H1 (cell line): ENCODE measurements at regions not wholly inside any gene's neighbourhood (a gene's known extent, or its start where the extent isn't known, plus 50 kb on each side); places are given as distances from the start of the nearest gene placed in this dataset.

Experiments
- CTCF ChIA-PET: fragments of 300-600 bp; sonication (Branson Sonifier 250); formaldehyde crosslinking; loops from one replicate; lab custom pipeline; 2021; ENCODE audit not compliant: partially characterized antibody; lab: Charles Lee
- POLR2A ChIA-PET: fragments of 300-600 bp; sonication (Branson Sonifier 250); formaldehyde crosslinking; loops from one replicate; lab custom pipeline; 2021; ENCODE audit warnings: inconsistent platforms; ENCODE audit not compliant: partially characterized antibody; lab: Charles Lee
- DNase-seq, 2 experiments: peaks; one replicate each; pipeline versions ENCODE4 v3.0.0 to v3.0.0-alpha.2; 2010 to 2022; ENCODE audit warnings: low spot score in 2 of 2, low read depth in 1 of 2, mixed read lengths in 1 of 2
- FAIRE-seq: peaks from 2 replicates; lab custom pipeline; 2011; peaks lifted over from hg19 to GRCh38; lab: Jason Lieb, UNC
- H2AFZ ChIP-seq: 2 replicates; pipeline ENCODE4 v1.8.1; 2012; ENCODE audit warnings: low read length, inconsistent platforms
- H2AK5ac ChIP-seq: 2 replicates; pipeline ENCODE4 v1.6.1; 2013; ENCODE audit warnings: low read depth, low read length
- H2BK120ac ChIP-seq: replicated peaks from 2 replicates; pipeline ENCODE3; 2013; ENCODE audit warnings: low read depth, low read length, inconsistent platforms
- H2BK12ac ChIP-seq: 2 replicates; pipeline ENCODE4 v1.6.1; 2013; ENCODE audit warnings: low read depth, low read length
- H2BK15ac ChIP-seq: 2 replicates; pipeline ENCODE4 v1.6.1; 2013; ENCODE audit warnings: low read length
- H2BK20ac ChIP-seq: 2 replicates; pipeline ENCODE4 v1.6.1; 2013; ENCODE audit warnings: low read length
- H2BK5ac ChIP-seq: 2 replicates; pipeline ENCODE4 v1.6.1; 2013; ENCODE audit warnings: low read depth, low read length
- H3K14ac ChIP-seq: 2 replicates; pipeline ENCODE4 v1.6.1; 2013; ENCODE audit warnings: inconsistent platforms; ENCODE audit not compliant: insufficient read length
- H3K18ac ChIP-seq: 2 replicates; pipeline ENCODE4 v1.6.1; 2013; ENCODE audit warnings: low read length; ENCODE audit errors: extremely low read depth
- H3K23ac ChIP-seq: 2 replicates; pipeline ENCODE4 v1.6.1; 2013; ENCODE audit warnings: inconsistent platforms; ENCODE audit not compliant: insufficient read length
- H3K23me2 ChIP-seq: 2 replicates; pipeline ENCODE4 v1.6.1; 2013; ENCODE audit warnings: low read depth, low read length
- H3K27ac ChIP-seq: 2 replicates; pipeline ENCODE4 v1.6.1; 2011; ENCODE audit warnings: low read depth, low read length, inconsistent platforms
- H3K27me3 ChIP-seq, 4 experiments: replicated peaks in 1 of 4; 1 replicate in 1 of 4; 2 replicates in 3 of 4; pipeline versions ENCODE4 v1.6.1 to v1.8.1; 2011 to 2013; ENCODE audit warnings: low read length in 3 of 4, mild to moderate bottlenecking in 3 of 4, inconsistent platforms in 2 of 4, mixed read lengths in 2 of 4, moderate library complexity in 1 of 4; ENCODE audit not compliant: control insufficient read depth in 3 of 4, insufficient read depth in 3 of 4; ENCODE audit errors: extremely low read depth in 1 of 4
- H3K36me3 ChIP-seq, 4 experiments: 2 replicates each; pipeline versions ENCODE4 v1.6.1 to v1.8.1; 2011 to 2013; ENCODE audit warnings: mild to moderate bottlenecking in 4 of 4, low read length in 3 of 4, moderate library complexity in 2 of 4, control low read depth in 1 of 4, inconsistent platforms in 1 of 4; ENCODE audit not compliant: insufficient read depth in 4 of 4, control insufficient read depth in 2 of 4
- H3K4ac ChIP-seq: replicated peaks from 2 replicates; pipeline ENCODE3; 2013; ENCODE audit warnings: low read length, low read depth, mixed read lengths, inconsistent platforms; ENCODE audit not compliant: insufficient read length
- H3K4me1 ChIP-seq, 4 experiments: replicated peaks in 1 of 4; 1 replicate in 1 of 4; 2 replicates in 3 of 4; pipeline versions ENCODE4 v1.6.1 to v1.8.1; 2011 to 2013; ENCODE audit warnings: low read length in 3 of 4, inconsistent platforms in 2 of 4, mixed read lengths in 1 of 4; ENCODE audit not compliant: insufficient read depth in 4 of 4, control insufficient read depth in 3 of 4
- H3K4me2 ChIP-seq, 2 experiments: 2 replicates each; pipeline versions ENCODE4 v1.6.1 to v1.8.1; 2011 to 2013; ENCODE audit warnings: low read depth in 2 of 2, low read length in 2 of 2, control low read depth in 1 of 2, inconsistent platforms in 1 of 2, mild to moderate bottlenecking in 1 of 2; ENCODE audit not compliant: insufficient read depth in 1 of 2
- H3K4me3 ChIP-seq, 4 experiments: fragments of 200-600, 300-600 bp in 1 of 4; sonication (generic), shearing (Covaris generic), sonication (Bioruptor Twin) in 1 of 4; 2 replicates each; pipeline versions ENCODE4 v1.5.1 to v1.8.1; 2011 to 2016; ENCODE audit warnings: low read length in 4 of 4, low read depth in 3 of 4, control low read depth in 2 of 4, inconsistent platforms in 2 of 4, mild to moderate bottlenecking in 2 of 4, mixed read lengths in 1 of 4, moderate library complexity in 1 of 4; ENCODE audit not compliant: insufficient read depth in 2 of 4; ENCODE audit errors: extremely low read depth in 1 of 4
- H3K56ac ChIP-seq: replicated peaks from 2 replicates; pipeline ENCODE3; 2013; ENCODE audit warnings: low read depth, mild to moderate bottlenecking, mixed read lengths, low read length, inconsistent platforms; ENCODE audit not compliant: insufficient read length
- H3K79me1 ChIP-seq: 2 replicates; pipeline ENCODE4 v1.6.1; 2013; ENCODE audit warnings: low read depth, low read length, control low read depth
- H3K79me2 ChIP-seq, 2 experiments: 2 replicates each; pipeline versions ENCODE4 v1.6.1 to v1.8.1; 2012 to 2013; ENCODE audit warnings: low read length in 2 of 2, mild to moderate bottlenecking in 2 of 2, inconsistent platforms in 1 of 2; ENCODE audit not compliant: insufficient read depth in 2 of 2, control insufficient read depth in 1 of 2
- H3K9ac ChIP-seq, 4 experiments: replicated peaks in 1 of 4; 1 replicate in 1 of 4; 2 replicates in 3 of 4; pipeline versions ENCODE4 v1.6.1 to v1.8.1; 2011 to 2013; ENCODE audit warnings: low read depth in 3 of 4, low read length in 3 of 4, control low read depth in 2 of 4, mild to moderate bottlenecking in 2 of 4, moderate library complexity in 2 of 4, inconsistent platforms in 1 of 4; ENCODE audit errors: extremely low read depth in 1 of 4
- H3K9me3 ChIP-seq, 2 experiments: 2 replicates each; pipeline versions ENCODE4 v1.6.1 to v1.8.1; 2012 to 2013; ENCODE audit warnings: mild to moderate bottlenecking in 2 of 2, moderate library complexity in 2 of 2, control low read depth in 1 of 2, inconsistent platforms in 1 of 2, low read depth in 1 of 2, low read length in 1 of 2, mixed read lengths in 1 of 2; ENCODE audit not compliant: insufficient read depth in 2 of 2
- H4K20me1 ChIP-seq, 2 experiments: replicated peaks in 1 of 2; 2 replicates each; pipeline versions ENCODE3 to v1.8.1; 2011 to 2013; ENCODE audit warnings: inconsistent platforms in 2 of 2, low read length in 2 of 2, mild to moderate bottlenecking in 1 of 2; ENCODE audit not compliant: insufficient read depth in 2 of 2, control insufficient read depth in 1 of 2
- H4K5ac ChIP-seq: 2 replicates; pipeline ENCODE4 v1.6.1; 2013; ENCODE audit warnings: low read length, low read depth, mixed read lengths, inconsistent platforms; ENCODE audit not compliant: insufficient read length
- H4K8ac ChIP-seq: 2 replicates; pipeline ENCODE4 v1.8.0; 2013; ENCODE audit warnings: mild to moderate bottlenecking, moderate library complexity, low read length, inconsistent platforms; ENCODE audit not compliant: insufficient read depth; ENCODE audit errors: extremely low read depth
- H4K91ac ChIP-seq: replicated peaks from 2 replicates; pipeline ENCODE3; 2013; ENCODE audit warnings: low read length, mixed read lengths, inconsistent platforms; ENCODE audit not compliant: insufficient read length
- CTCF ChIP-seq, 3 experiments: IDR thresholded peaks; 1 replicate in 2 of 3; 2 replicates in 1 of 3; pipeline versions ENCODE4 v1.5.1 to v1.6.1; 2011; ENCODE audit warnings: low read length in 3 of 3, mild to moderate bottlenecking in 3 of 3, inconsistent platforms in 2 of 3, low read depth in 1 of 3, moderate library complexity in 1 of 3; ENCODE audit not compliant: insufficient read depth in 1 of 3; ENCODE audit errors: control extremely low read depth in 1 of 3
- RAD21 ChIP-seq, 2 experiments: IDR thresholded peaks in 1 of 2; conservative IDR thresholded peaks in 1 of 2; 2 replicates each; pipeline ENCODE4 v1.6.1; 2011; ENCODE audit warnings: low read depth in 2 of 2, low read length in 2 of 2, improper control_type of control experiment in 1 of 2, inconsistent platforms in 1 of 2, mild to moderate bottlenecking in 1 of 2, moderate library complexity in 1 of 2
- RNF2 ChIP-seq: fragments of 200-900, 300-1000 bp; sonication (generic); IDR thresholded peaks from 2 replicates; pipeline ENCODE4 v1.7.1; 2016; ENCODE audit warnings: borderline replicate concordance, low read depth, mild to moderate bottlenecking, antibody characterized with exemption, low read length; ENCODE audit not compliant: poor library complexity, severe bottlenecking; ENCODE audit errors: missing control alignments
- WGBS, 2 experiments: shearing (Covaris generic) in 1 of 2; methylation state at CpG; one replicate each; pipeline versions ENCODE4 v1.1.6 to v1.1.7; 2013 to 2015; ENCODE audit warnings: low lambda C conversion rate in 2 of 2, mixed read lengths in 2 of 2, inconsistent platforms in 1 of 2, low coverage in 1 of 2, missing lambda C conversion rate in 1 of 2; ENCODE audit not compliant: insufficient replicate concordance in 2 of 2, insufficient coverage in 1 of 2, insufficient read length in 1 of 2; ENCODE audit errors: extremely low coverage in 1 of 2, missing lambda C conversion rate in 1 of 2; 5-methylcytosine and 5-hydroxymethylcytosine counted together

- no peaks in the 10 kb centered on the region for H3K27me3 ChIP-seq
- no peak overlapping the region for H2BK20ac ChIP-seq
- H2AK5ac ChIP-seq, result no peak overlapping the region
- TF ChIP-seq CTCF (IDR thresholded peaks at IDR 0.05; ENCODE audit: control extremely low read depth in 1 of 3, insufficient read depth in 1 of 3, low read depth in 1 of 3, low read length in 3 of 3) (peak in 2 of 3 experiments; percentile 3 to 28; a peak in 2 of 4 replicates), RAD21 (IDR thresholded peaks at IDR 0.05 in 1 of 2, conservative IDR thresholded peaks at IDR 0.05 in 1 of 2; ENCODE audit: low read depth in 2 of 2, low read length in 2 of 2) (peak; percentile 60 to 61), RNF2 (no peak)
- POLR2A ChIA-PET, result no interaction called here
- H2BK5ac ChIP-seq, result no peak overlapping the region
- FAIRE-seq (no peak), DNase-seq (no peak)
- 86% methylated on average over 2 of the region's 2 CpGs; no CpG with 5 or more reads in 1 of the 2 experiments for WGBS, 2 experiments
- H4K20me1 ChIP-seq, result no peaks in the 10 kb centered on the region
- no peak overlapping the region for H3K56ac ChIP-seq
- no peaks in the 10 kb centered on the region for H3K4me1 ChIP-seq
- no peak overlapping the region for H3K23ac ChIP-seq
- no peak overlapping the region for H3K4me3 ChIP-seq
- H2BK120ac ChIP-seq, result no peak overlapping the region
- no peak overlapping the region for H2BK15ac ChIP-seq
- CTCF ChIA-PET, result no interaction called here
- no peak overlapping the region for H3K9ac ChIP-seq
- H3K14ac ChIP-seq, result no peak overlapping the region
- no peak overlapping the region for H3K27ac ChIP-seq
- no peak overlapping the region for H2AFZ ChIP-seq
- no peak overlapping the region for H3K18ac ChIP-seq
- H3K9me3 ChIP-seq, result peaks cover 15 to 22% of the 10 kb centered on the region in 2 experiments
- no peaks in the 10 kb centered on the region for H3K36me3 ChIP-seq
- no peak overlapping the region for H4K8ac ChIP-seq
- H3K79me1 ChIP-seq, result no peaks in the 10 kb centered on the region
- no peak overlapping the region for H4K5ac ChIP-seq
- no peak overlapping the region for H2BK12ac ChIP-seq
- H3K23me2 ChIP-seq, result no peaks in the 10 kb centered on the region
- H4K91ac ChIP-seq, result no peak overlapping the region
- no peak overlapping the region for H3K4me2 ChIP-seq
- no peak overlapping the region for H3K4ac ChIP-seq
- no peaks in the 10 kb centered on the region for H3K79me2 ChIP-seq
Observed at GRCh38 chr14:42572032-42572431, 965.4 kb downstream of the LRFN5 start.
